IMR-90 (cell line): ENCODE measurements at regions not wholly inside any gene's neighbourhood (a gene's known extent, or its start where the extent isn't known, plus 50 kb on each side); places are given as distances from the start of the nearest gene placed in this dataset.

Experiments used
- CEBPB ChIP-seq: IDR thresholded peaks from 2 replicates; pipeline ENCODE4 v1.6.1; 2012; ENCODE audit warnings: low read depth, low read length, improper control_type of control experiment
- MAZ ChIP-seq: IDR thresholded peaks from 2 replicates; pipeline ENCODE4 v1.6.1; 2012; ENCODE audit warnings: low read depth, mild to moderate bottlenecking, low read length, improper control_type of control experiment, moderate library complexity, borderline replicate concordance
- POLR2A ChIP-seq: IDR thresholded peaks from 2 replicates; pipeline ENCODE4 v1.6.1; 2012; ENCODE audit warnings: mild to moderate bottlenecking, low read depth, low read length
- RAD21 ChIP-seq: IDR thresholded peaks from 2 replicates; pipeline ENCODE4 v1.6.1; 2012; ENCODE audit warnings: low read length, improper control_type of control experiment
- RCOR1 ChIP-seq: IDR thresholded peaks from 2 replicates; pipeline ENCODE4 v1.6.1; 2012; ENCODE audit warnings: mild to moderate bottlenecking, low read length, improper control_type of control experiment; ENCODE audit not compliant: insufficient replicate concordance
- RFX5 ChIP-seq: IDR thresholded peaks from 2 replicates; pipeline ENCODE4 v1.8.0; 2012; ENCODE audit warnings: low read depth, mild to moderate bottlenecking, low read length, moderate library complexity
- SMC3 ChIP-seq: fragments of 150-350 bp; IDR thresholded peaks from 2 replicates; pipeline ENCODE4 v1.6.1; 2016; ENCODE audit warnings: low read depth, mild to moderate bottlenecking, antibody characterized with exemption, low read length, moderate library complexity
- TF ChIP-seq, protein P1 (sequence below): conservative IDR thresholded peaks from 2 replicates; pipeline ENCODE4 v1.5.1; 2012; ENCODE audit warnings: mild to moderate bottlenecking, low read depth, low read length, improper control_type of control experiment
- TF ChIP-seq, protein P2 (sequence below): fragments of 150-350 bp; IDR thresholded peaks from 2 replicates; pipeline ENCODE4 v1.6.1; 2017; ENCODE audit warnings: mild to moderate bottlenecking, antibody characterized with exemption, low read length, low read depth
- TF ChIP-seq, protein P3 (sequence below): fragments of 150-350 bp; IDR thresholded peaks from 2 replicates; pipeline ENCODE4 v1.6.1; 2016; ENCODE audit warnings: low read depth, mild to moderate bottlenecking, low read length, moderate library complexity, borderline replicate concordance

DNA sequence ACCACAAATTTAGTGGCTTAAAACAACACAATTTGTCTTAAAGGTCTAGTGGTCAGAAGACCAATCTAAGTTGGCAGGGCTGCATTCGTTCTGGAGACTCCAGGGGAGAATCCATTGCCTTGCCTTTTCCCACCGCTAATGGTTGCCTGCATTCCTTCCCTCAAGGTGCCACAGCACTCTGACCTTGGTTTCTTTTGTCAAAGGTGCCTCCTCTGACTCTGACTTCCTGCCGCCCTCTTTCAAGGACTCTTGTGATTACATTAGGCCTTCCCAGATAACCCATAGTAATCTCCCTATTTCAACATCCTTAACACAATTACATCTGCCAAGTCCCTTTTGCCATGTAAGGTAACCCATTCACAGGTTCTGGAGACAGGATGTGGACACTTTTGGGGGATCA, 145.3 kb downstream of the S1PR1 start:
- TF ChIP-seq, protein P1, sequence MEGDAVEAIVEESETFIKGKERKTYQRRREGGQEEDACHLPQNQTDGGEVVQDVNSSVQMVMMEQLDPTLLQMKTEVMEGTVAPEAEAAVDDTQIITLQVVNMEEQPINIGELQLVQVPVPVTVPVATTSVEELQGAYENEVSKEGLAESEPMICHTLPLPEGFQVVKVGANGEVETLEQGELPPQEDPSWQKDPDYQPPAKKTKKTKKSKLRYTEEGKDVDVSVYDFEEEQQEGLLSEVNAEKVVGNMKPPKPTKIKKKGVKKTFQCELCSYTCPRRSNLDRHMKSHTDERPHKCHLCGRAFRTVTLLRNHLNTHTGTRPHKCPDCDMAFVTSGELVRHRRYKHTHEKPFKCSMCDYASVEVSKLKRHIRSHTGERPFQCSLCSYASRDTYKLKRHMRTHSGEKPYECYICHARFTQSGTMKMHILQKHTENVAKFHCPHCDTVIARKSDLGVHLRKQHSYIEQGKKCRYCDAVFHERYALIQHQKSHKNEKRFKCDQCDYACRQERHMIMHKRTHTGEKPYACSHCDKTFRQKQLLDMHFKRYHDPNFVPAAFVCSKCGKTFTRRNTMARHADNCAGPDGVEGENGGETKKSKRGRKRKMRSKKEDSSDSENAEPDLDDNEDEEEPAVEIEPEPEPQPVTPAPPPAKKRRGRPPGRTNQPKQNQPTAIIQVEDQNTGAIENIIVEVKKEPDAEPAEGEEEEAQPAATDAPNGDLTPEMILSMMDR = no peak
- TF ChIP-seq POLR2A = no peak
- TF ChIP-seq RAD21 = no peak
- TF ChIP-seq, protein P2, sequence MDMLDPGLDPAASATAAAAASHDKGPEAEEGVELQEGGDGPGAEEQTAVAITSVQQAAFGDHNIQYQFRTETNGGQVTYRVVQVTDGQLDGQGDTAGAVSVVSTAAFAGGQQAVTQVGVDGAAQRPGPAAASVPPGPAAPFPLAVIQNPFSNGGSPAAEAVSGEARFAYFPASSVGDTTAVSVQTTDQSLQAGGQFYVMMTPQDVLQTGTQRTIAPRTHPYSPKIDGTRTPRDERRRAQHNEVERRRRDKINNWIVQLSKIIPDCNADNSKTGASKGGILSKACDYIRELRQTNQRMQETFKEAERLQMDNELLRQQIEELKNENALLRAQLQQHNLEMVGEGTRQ = no peak
- no peak for TF ChIP-seq RFX5
- TF ChIP-seq MAZ = no peak
- TF ChIP-seq, protein P3, sequence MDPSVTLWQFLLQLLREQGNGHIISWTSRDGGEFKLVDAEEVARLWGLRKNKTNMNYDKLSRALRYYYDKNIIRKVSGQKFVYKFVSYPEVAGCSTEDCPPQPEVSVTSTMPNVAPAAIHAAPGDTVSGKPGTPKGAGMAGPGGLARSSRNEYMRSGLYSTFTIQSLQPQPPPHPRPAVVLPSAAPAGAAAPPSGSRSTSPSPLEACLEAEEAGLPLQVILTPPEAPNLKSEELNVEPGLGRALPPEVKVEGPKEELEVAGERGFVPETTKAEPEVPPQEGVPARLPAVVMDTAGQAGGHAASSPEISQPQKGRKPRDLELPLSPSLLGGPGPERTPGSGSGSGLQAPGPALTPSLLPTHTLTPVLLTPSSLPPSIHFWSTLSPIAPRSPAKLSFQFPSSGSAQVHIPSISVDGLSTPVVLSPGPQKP = no peak
- TF ChIP-seq RCOR1 = no peak
- no peak for TF ChIP-seq CEBPB
- TF ChIP-seq SMC3 = no peak
